ENCODE measurements at regions not wholly inside any gene's neighbourhood (a gene's known extent, or its start where the extent isn't known, plus 50 kb on each side); places are given as distances from the start of the nearest gene placed in this dataset.

GRCh38 chr6:106035655-106036054 is 50.5 kb upstream of the PRDM1 start:
- Histone ChIP-seq H3K4me1 (ENCODE audit: control insufficient read depth, insufficient read depth, low read length) (no peaks in the 10 kb centered on the region), H3K9me3 (ENCODE audit: control insufficient read depth, low read length) (peaks cover 3% of the 10 kb centered on the region), H3K27ac (ENCODE audit: insufficient read depth, low read depth, low read length, poor library complexity, severe bottlenecking) (no peak overlapping the region), H3K27me3 (ENCODE audit: control insufficient read depth, insufficient read depth, low read length, poor library complexity, severe bottlenecking) (no peaks in the 10 kb centered on the region), H3K4me3 (ENCODE audit: insufficient read depth, low read depth, low read length) (no peak overlapping the region), H3K36me3 (ENCODE audit: control insufficient read depth, insufficient read depth, low read length) (no peaks in the 10 kb centered on the region)
- WGBS, 2 experiments: 89 to 92% methylated on average over 2 of the region's 2 CpGs

GRCh38 chr6:106033806-106034205 is 52.3 kb upstream of the PRDM1 start:
- no peak overlapping the region for H3K4me3 ChIP-seq (ENCODE audit: insufficient read depth, low read depth, low read length)
- 100% methylated on average over 1 of the region's 2 CpGs for WGBS, 2 experiments
- no peaks in the 10 kb centered on the region for H3K27me3 ChIP-seq (ENCODE audit: control insufficient read depth, insufficient read depth, low read length, poor library complexity, severe bottlenecking)
- H3K27ac ChIP-seq (ENCODE audit: insufficient read depth, low read depth, low read length, poor library complexity, severe bottlenecking): no peak overlapping the region
- H3K9me3 ChIP-seq (ENCODE audit: control insufficient read depth, low read length): peaks cover 3% of the 10 kb centered on the region
- no peaks in the 10 kb centered on the region for H3K4me1 ChIP-seq (ENCODE audit: control insufficient read depth, insufficient read depth, low read length)
- H3K36me3 ChIP-seq (ENCODE audit: control insufficient read depth, insufficient read depth, low read length): no peaks in the 10 kb centered on the region

DNA sequence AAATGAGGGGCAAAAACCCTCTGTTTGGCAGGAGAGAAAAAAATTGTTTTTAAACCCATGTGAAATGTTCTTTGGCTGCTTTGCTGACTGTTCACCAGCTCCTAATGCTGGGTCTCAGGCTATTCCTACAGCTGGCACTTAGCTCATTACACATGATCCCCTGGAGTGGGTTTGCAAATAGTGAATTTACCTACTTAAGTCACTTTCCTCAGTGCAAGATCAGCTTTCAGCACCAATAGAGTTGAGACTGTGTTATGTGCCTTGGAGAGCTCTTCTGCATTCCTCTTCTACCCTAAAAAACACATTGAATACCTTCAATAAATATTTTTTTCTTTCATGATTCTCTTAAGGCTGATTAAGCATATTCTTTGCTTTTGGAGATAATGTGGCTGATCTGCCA is 58.4 kb upstream of the PRDM1 start:
- Histone ChIP-seq H3K36me3 (ENCODE audit: control insufficient read depth, insufficient read depth, low read length) (no peaks in the 10 kb centered on the region), H3K9me3 (ENCODE audit: control insufficient read depth, low read length) (no peaks in the 10 kb centered on the region), H3K27me3 (ENCODE audit: control insufficient read depth, insufficient read depth, low read length, poor library complexity, severe bottlenecking) (no peaks in the 10 kb centered on the region), H3K27ac (ENCODE audit: insufficient read depth, low read depth, low read length, poor library complexity, severe bottlenecking) (no peak overlapping the region), H3K4me1 (ENCODE audit: control insufficient read depth, insufficient read depth, low read length) (peaks cover 14% of the 10 kb centered on the region), H3K4me3 (ENCODE audit: insufficient read depth, low read depth, low read length) (no peak overlapping the region)

DNA sequence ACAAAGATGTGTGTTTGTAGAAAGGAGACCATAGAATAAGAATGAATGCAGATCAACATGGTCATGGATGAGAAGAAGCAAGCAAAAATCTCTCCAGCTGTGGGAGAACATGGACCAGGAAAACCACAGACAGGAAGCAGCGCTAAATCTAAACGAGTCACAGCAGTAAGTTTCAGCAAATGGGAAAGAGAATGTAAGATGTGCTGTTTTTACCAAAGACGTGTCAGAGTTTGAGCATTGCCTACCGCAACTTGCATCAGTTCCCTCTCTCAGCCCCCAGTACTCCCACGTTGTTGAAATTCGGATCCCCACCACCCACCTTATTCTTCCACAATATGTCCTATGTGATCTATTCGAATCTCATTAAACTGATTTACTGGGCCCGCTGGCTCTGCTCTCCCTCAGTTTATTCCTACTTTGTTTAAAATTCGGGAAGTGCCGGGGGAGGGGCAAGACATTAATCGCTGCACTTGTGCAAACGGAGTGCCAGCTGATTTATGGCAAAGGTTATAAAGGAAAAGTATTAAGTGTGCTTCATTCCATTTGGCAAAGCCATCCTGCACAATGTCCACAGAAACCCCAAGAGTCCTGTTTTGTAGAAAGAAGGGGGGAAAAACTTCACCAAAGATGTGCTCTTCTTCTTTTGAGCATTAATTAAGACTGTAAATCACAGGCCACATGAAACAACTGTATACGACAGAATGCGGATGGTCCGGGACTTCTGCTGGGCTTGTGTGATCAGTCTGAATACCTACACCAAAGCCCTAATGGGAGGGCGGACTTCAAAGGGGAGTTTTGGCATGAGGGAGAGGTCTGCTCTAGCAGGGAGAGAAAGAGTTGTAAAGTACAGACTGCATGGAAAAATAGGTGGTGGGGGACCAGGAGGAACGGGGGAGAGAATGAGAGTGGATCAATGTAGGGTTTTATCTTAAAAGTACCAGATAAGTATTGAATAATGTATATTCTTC is 59.1 kb upstream of the PRDM1 start:
- no peak overlapping the region for H3K4me3 ChIP-seq (ENCODE audit: insufficient read depth, low read depth, low read length)
- WGBS, 2 experiments: 69 to 75% methylated on average over 17 of the region's 17 CpGs

DNA sequence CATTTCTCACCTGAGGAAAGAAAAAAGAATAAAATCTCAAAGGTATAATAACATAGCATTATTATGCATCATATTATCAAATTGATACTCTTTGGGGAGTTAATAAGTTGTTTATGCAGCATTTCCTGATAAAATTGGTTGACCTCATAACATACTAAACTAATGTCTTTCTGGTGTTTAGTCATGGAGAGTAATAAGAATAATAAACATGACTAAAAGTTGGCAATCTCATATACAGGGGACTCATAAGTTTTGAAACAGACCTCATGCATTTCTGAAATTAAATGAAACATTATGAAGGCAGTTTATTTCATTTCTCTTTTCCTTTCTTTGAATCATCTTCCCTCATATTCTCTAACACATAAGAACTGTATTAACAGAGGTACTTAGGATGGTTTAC is 60.5 kb upstream of the PRDM1 start:
- no peak overlapping the region for H3K27ac ChIP-seq (ENCODE audit: insufficient read depth, low read depth, low read length, poor library complexity, severe bottlenecking)
- H3K4me1 ChIP-seq (ENCODE audit: control insufficient read depth, insufficient read depth, low read length): peaks cover 14% of the 10 kb centered on the region
- H3K4me3 ChIP-seq (ENCODE audit: insufficient read depth, low read depth, low read length): no peak overlapping the region
- no peaks in the 10 kb centered on the region for H3K36me3 ChIP-seq (ENCODE audit: control insufficient read depth, insufficient read depth, low read length)
- no peaks in the 10 kb centered on the region for H3K9me3 ChIP-seq (ENCODE audit: control insufficient read depth, low read length)
- H3K27me3 ChIP-seq (ENCODE audit: control insufficient read depth, insufficient read depth, low read length, poor library complexity, severe bottlenecking): no peaks in the 10 kb centered on the region

More for the DNA sequence above, 59.1 kb upstream of the PRDM1 start:
- Histone ChIP-seq H3K27me3 (ENCODE audit: control insufficient read depth, insufficient read depth, low read length, poor library complexity, severe bottlenecking) (no peaks in the 10 kb centered on the region), H3K27ac (ENCODE audit: insufficient read depth, low read depth, low read length, poor library complexity, severe bottlenecking) (no peak overlapping the region), H3K36me3 (ENCODE audit: control insufficient read depth, insufficient read depth, low read length) (no peaks in the 10 kb centered on the region), H3K9me3 (ENCODE audit: control insufficient read depth, low read length) (no peaks in the 10 kb centered on the region), H3K4me1 (ENCODE audit: control insufficient read depth, insufficient read depth, low read length) (peaks cover 14% of the 10 kb centered on the region)

GRCh38 chr6:106022801-106023200 is 63.3 kb upstream of the PRDM1 start:
- Histone ChIP-seq H3K4me3 (ENCODE audit: insufficient read depth, low read depth, low read length) (no peak overlapping the region), H3K27me3 (ENCODE audit: control insufficient read depth, insufficient read depth, low read length, poor library complexity, severe bottlenecking) (no peaks in the 10 kb centered on the region), H3K27ac (ENCODE audit: insufficient read depth, low read depth, low read length, poor library complexity, severe bottlenecking) (no peak overlapping the region), H3K4me1 (ENCODE audit: control insufficient read depth, insufficient read depth, low read length) (peaks cover 11% of the 10 kb centered on the region), H3K9me3 (ENCODE audit: control insufficient read depth, low read length) (no peaks in the 10 kb centered on the region), H3K36me3 (ENCODE audit: control insufficient read depth, insufficient read depth, low read length) (no peaks in the 10 kb centered on the region)
- WGBS, 2 experiments: 70 to 81% methylated on average over 5 of the region's 5 CpGs

GRCh38 chr6:106017454-106017853 is 68.7 kb upstream of the PRDM1 start:
- no peaks in the 10 kb centered on the region for H3K9me3 ChIP-seq (ENCODE audit: control insufficient read depth, low read length)
- no peaks in the 10 kb centered on the region for H3K27me3 ChIP-seq (ENCODE audit: control insufficient read depth, insufficient read depth, low read length, poor library complexity, severe bottlenecking)
- H3K4me1 ChIP-seq (ENCODE audit: control insufficient read depth, insufficient read depth, low read length): no peaks in the 10 kb centered on the region
- H3K4me3 ChIP-seq (ENCODE audit: insufficient read depth, low read depth, low read length): no peak overlapping the region
- WGBS, 2 experiments: 82 to 85% methylated on average over 5 of the region's 5 CpGs
- H3K36me3 ChIP-seq (ENCODE audit: control insufficient read depth, insufficient read depth, low read length): no peaks in the 10 kb centered on the region
- H3K27ac ChIP-seq (ENCODE audit: insufficient read depth, low read depth, low read length, poor library complexity, severe bottlenecking): no peak overlapping the region

- H3K27ac ChIP-seq (ENCODE audit: insufficient read depth, low read depth, low read length, poor library complexity, severe bottlenecking): no peak overlapping the region
- peaks cover 6% of the 10 kb centered on the region for H3K4me1 ChIP-seq (ENCODE audit: control insufficient read depth, insufficient read depth, low read length)
- H3K27me3 ChIP-seq (ENCODE audit: control insufficient read depth, insufficient read depth, low read length, poor library complexity, severe bottlenecking): no peaks in the 10 kb centered on the region
- no peak overlapping the region for H3K4me3 ChIP-seq (ENCODE audit: insufficient read depth, low read depth, low read length)
- H3K36me3 ChIP-seq (ENCODE audit: control insufficient read depth, insufficient read depth, low read length): no peaks in the 10 kb centered on the region
- no peaks in the 10 kb centered on the region for H3K9me3 ChIP-seq (ENCODE audit: control insufficient read depth, low read length)
- WGBS, 2 experiments: 20 to 26% methylated on average over 2 of the region's 2 CpGs
These were observed 71.2 kb upstream of the PRDM1 start for GRCh38 chr6:106014955-106015354.

- WGBS, 2 experiments: 93 to 94% methylated on average over 6 of the region's 6 CpGs
- no peak overlapping the region for H3K4me3 ChIP-seq (ENCODE audit: insufficient read depth, low read depth, low read length)
- peaks cover 6% of the 10 kb centered on the region for H3K4me1 ChIP-seq (ENCODE audit: control insufficient read depth, insufficient read depth, low read length)
- no peaks in the 10 kb centered on the region for H3K36me3 ChIP-seq (ENCODE audit: control insufficient read depth, insufficient read depth, low read length)
- H3K27me3 ChIP-seq (ENCODE audit: control insufficient read depth, insufficient read depth, low read length, poor library complexity, severe bottlenecking): no peaks in the 10 kb centered on the region
- H3K27ac ChIP-seq (ENCODE audit: insufficient read depth, low read depth, low read length, poor library complexity, severe bottlenecking): no peak overlapping the region
- no peaks in the 10 kb centered on the region for H3K9me3 ChIP-seq (ENCODE audit: control insufficient read depth, low read length)
These were observed 74.7 kb upstream of the PRDM1 start for GRCh38 chr6:106011476-106011875.

GRCh38 chr6:106005954-106006353 is 80.2 kb upstream of the PRDM1 start:
- Histone ChIP-seq H3K36me3 (ENCODE audit: control insufficient read depth, insufficient read depth, low read length) (no peaks in the 10 kb centered on the region), H3K4me3 (ENCODE audit: insufficient read depth, low read depth, low read length) (no peak overlapping the region), H3K27me3 (ENCODE audit: control insufficient read depth, insufficient read depth, low read length, poor library complexity, severe bottlenecking) (no peaks in the 10 kb centered on the region), H3K9me3 (ENCODE audit: control insufficient read depth, low read length) (no peaks in the 10 kb centered on the region), H3K27ac (ENCODE audit: insufficient read depth, low read depth, low read length, poor library complexity, severe bottlenecking) (no peak overlapping the region), H3K4me1 (ENCODE audit: control insufficient read depth, insufficient read depth, low read length) (peaks cover 4% of the 10 kb centered on the region)
- 87 to 92% methylated on average over 5 to 6 of the region's 6 CpGs for WGBS, 2 experiments
